H1 (cell line): ENCODE measurements at regions not wholly inside any gene's neighbourhood (a gene's known extent, or its start where the extent isn't known, plus 50 kb on each side); places are given as distances from the start of the nearest gene placed in this dataset.

Experiments used
- ASH2L ChIP-seq: fragments of 200-600, 300-600 bp; sonication (generic); IDR thresholded peaks from one replicate; pipeline ENCODE4 v1.7.1; 2017; ENCODE audit warnings: low read length
- ATF3 ChIP-seq: IDR thresholded peaks from 2 replicates; pipeline ENCODE4 v1.6.1; 2011; ENCODE audit warnings: low read depth, mild to moderate bottlenecking, low read length; ENCODE audit not compliant: insufficient read depth
- CHD1 ChIP-seq: IDR thresholded peaks from 2 replicates; pipeline ENCODE4 v1.6.1; 2012; ENCODE audit warnings: low read depth, low read length, improper control_type of control experiment
- EZH2 ChIP-seq: fragments of 200-600 bp; sonication (generic); IDR thresholded peaks from 2 replicates; pipeline ENCODE4 v1.7.1; 2012; ENCODE audit warnings: low read depth, mild to moderate bottlenecking, moderate library complexity, low read length, inconsistent platforms; ENCODE audit not compliant: severe bottlenecking
- FOSL1 ChIP-seq: IDR thresholded peaks from 2 replicates; pipeline ENCODE4 v1.6.1; 2011; ENCODE audit warnings: mild to moderate bottlenecking, low read depth, low read length, moderate library complexity; ENCODE audit not compliant: insufficient read depth
- HDAC2 ChIP-seq, 2 experiments: fragments of 300-600 bp in 1 of 2; sonication (generic) in 1 of 2; IDR thresholded peaks; 2 replicates each; pipeline ENCODE4 v1.6.1; 2011 to 2012; ENCODE audit warnings: low read depth in 2 of 2, low read length in 2 of 2, mild to moderate bottlenecking in 2 of 2, moderate library complexity in 2 of 2, borderline replicate concordance in 1 of 2, inconsistent platforms in 1 of 2
- POLR2AphosphoS5 ChIP-seq: IDR thresholded peaks from 2 replicates; pipeline ENCODE4 v1.6.1; 2011; ENCODE audit warnings: low read depth, low read length
- YY1 ChIP-seq: IDR thresholded peaks from 2 replicates; pipeline ENCODE4 v1.6.1; 2011; ENCODE audit warnings: low read depth, mild to moderate bottlenecking, low read length
- TF ChIP-seq, protein P1 (sequence below), 3 experiments: IDR thresholded peaks; 1 replicate in 2 of 3; 2 replicates in 1 of 3; pipeline versions ENCODE4 v1.5.1 to v1.6.1; 2011; ENCODE audit warnings: low read length in 3 of 3, mild to moderate bottlenecking in 3 of 3, inconsistent platforms in 2 of 3, low read depth in 1 of 3, moderate library complexity in 1 of 3; ENCODE audit not compliant: insufficient read depth in 1 of 3; ENCODE audit errors: control extremely low read depth in 1 of 3
- TF ChIP-seq, protein P2 (sequence below): IDR thresholded peaks from 2 replicates; pipeline ENCODE4 v1.6.1; 2012; ENCODE audit warnings: inconsistent platforms

- TF ChIP-seq, protein P1, sequence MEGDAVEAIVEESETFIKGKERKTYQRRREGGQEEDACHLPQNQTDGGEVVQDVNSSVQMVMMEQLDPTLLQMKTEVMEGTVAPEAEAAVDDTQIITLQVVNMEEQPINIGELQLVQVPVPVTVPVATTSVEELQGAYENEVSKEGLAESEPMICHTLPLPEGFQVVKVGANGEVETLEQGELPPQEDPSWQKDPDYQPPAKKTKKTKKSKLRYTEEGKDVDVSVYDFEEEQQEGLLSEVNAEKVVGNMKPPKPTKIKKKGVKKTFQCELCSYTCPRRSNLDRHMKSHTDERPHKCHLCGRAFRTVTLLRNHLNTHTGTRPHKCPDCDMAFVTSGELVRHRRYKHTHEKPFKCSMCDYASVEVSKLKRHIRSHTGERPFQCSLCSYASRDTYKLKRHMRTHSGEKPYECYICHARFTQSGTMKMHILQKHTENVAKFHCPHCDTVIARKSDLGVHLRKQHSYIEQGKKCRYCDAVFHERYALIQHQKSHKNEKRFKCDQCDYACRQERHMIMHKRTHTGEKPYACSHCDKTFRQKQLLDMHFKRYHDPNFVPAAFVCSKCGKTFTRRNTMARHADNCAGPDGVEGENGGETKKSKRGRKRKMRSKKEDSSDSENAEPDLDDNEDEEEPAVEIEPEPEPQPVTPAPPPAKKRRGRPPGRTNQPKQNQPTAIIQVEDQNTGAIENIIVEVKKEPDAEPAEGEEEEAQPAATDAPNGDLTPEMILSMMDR (IDR thresholded peaks at IDR 0.05; ENCODE audit: control extremely low read depth in 1 of 3, insufficient read depth in 1 of 3, low read depth in 1 of 3, low read length in 3 of 3): no peak
- TF ChIP-seq, protein P2, sequence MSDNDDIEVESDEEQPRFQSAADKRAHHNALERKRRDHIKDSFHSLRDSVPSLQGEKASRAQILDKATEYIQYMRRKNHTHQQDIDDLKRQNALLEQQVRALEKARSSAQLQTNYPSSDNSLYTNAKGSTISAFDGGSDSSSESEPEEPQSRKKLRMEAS: no peak
- TF ChIP-seq FOSL1 (no peak), POLR2AphosphoS5 (no peak), HDAC2 (IDR thresholded peaks at IDR 0.05; ENCODE audit: borderline replicate concordance in 1 of 2, low read depth in 2 of 2, low read length in 2 of 2) (no peak), YY1 (no peak), CHD1 (no peak), ATF3 (no peak), ASH2L (no peak), EZH2 (no peak)
Measured at GRCh38 chr18:78913395-78913794, 66.2 kb upstream of the SALL3 start.
